ENCODE measurements at regions not wholly inside any gene's neighbourhood (a gene's known extent, or its start where the extent isn't known, plus 50 kb on each side); places are given as distances from the start of the nearest gene placed in this dataset.

DNA sequence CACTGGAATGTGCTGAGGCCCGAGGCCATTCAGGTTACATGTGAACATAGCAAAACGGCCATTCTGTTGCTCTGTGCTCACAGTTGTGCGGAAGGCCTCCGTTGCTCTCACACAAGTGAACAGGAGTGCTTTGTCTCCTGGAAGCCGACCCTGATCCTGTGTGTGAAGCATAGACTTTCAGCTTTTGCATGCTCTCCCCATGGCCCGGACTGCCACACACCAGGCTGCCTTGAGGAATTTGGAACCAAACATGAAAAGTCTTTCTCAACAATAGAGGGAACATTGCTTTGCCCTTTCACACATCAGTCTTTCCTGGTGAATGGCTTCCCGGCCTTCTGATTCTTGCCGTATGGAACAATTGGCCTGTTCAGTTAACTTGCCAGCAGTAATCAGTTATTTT lies 154.8 kb upstream of the LRIG1 start:
- Histone ChIP-seq H2AFZ (ENCODE audit: low read depth, low read length) (no peak overlapping the region), H3K9me3 (replicated peaks; ENCODE audit: control insufficient read depth, insufficient read depth, low read depth, low read length) (no peaks in the 10 kb centered on the region), H3K36me3 (ENCODE audit: control insufficient read depth, insufficient read depth, low read length) (no peaks in the 10 kb centered on the region), H3K9ac (ENCODE audit: insufficient read depth in 1 of 2, low read depth in 2 of 2, low read length in 2 of 2) (no peak overlapping the region), H3K27me3 (ENCODE audit: control insufficient read depth in 2 of 2, insufficient read depth in 2 of 2, low read length in 2 of 2) (peaks cover 0 to 10% of the 10 kb centered on the region in 2 experiments; a peak in 2 of 5 replicates), H3K27ac (ENCODE audit: extremely low read depth, low read depth, low read length) (no peak overlapping the region), H3K4me3 (no peak overlapping the region), H4K20me1 (replicated peaks; ENCODE audit: control insufficient read depth, insufficient read depth, low read length) (no peaks in the 10 kb centered on the region), H3K4me2 (ENCODE audit: insufficient read depth, low read length) (no peak overlapping the region), H3K79me2 (ENCODE audit: control insufficient read depth, insufficient read depth, low read length) (no peaks in the 10 kb centered on the region), H3K9me1 (ENCODE audit: control insufficient read depth, insufficient read depth, low read length) (no peaks in the 10 kb centered on the region), H3K4me1 (replicated peaks in 1 of 2; ENCODE audit: control insufficient read depth in 2 of 2, insufficient read depth in 2 of 2, low read length in 2 of 2) (no peaks in the 10 kb centered on the region)
- intact Hi-C loops (cut with micrococcal nuclease): no loop called here
- WGBS (ENCODE audit: insufficient coverage, low coverage, missing lambda C conversion rate): 1% methylated on average over 8 of the region's 8 CpGs
- no TSS peak for BruUV-seq (replicated peaks)
- FAIRE-seq (no peak), DNase-seq (ENCODE audit: extremely low read depth in 1 of 4, low spot score in 3 of 4) (no peak), ATAC-seq (no peak)
- in situ Hi-C loops (cut with MboI): no loop called here
- ChIA-PET POLR2A (no interaction called here), CTCF (ENCODE audit: low intra/inter-chr PET ratio) (no interaction called here)
- TF ChIP-seq, protein P1, sequence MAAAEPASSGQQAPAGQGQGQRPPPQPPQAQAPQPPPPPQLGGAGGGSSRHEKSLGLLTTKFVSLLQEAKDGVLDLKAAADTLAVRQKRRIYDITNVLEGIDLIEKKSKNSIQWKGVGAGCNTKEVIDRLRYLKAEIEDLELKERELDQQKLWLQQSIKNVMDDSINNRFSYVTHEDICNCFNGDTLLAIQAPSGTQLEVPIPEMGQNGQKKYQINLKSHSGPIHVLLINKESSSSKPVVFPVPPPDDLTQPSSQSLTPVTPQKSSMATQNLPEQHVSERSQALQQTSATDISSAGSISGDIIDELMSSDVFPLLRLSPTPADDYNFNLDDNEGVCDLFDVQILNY (CRISPR knock-in tag; IDR thresholded peaks at IDR 0.05): no peak
- TF ChIP-seq CBFB (CRISPR knock-in tag; IDR thresholded peaks at IDR 0.05) (no peak), XRCC3 (IDR thresholded peaks at IDR 0.05) (no peak), MYC (IDR thresholded peaks at IDR 0.05; ENCODE audit: low read depth, low read length) (no peak), MYC (CRISPR knock-in tag; IDR thresholded peaks at IDR 0.05; ENCODE audit: borderline replicate concordance, low read depth) (no peak), E2F8 (IDR thresholded peaks at IDR 0.05; ENCODE audit: low read depth, partially characterized antibody) (no peak), SP2 (IDR thresholded peaks at IDR 0.05; ENCODE audit: extremely low read depth, low read depth, low read length, poor library complexity, severe bottlenecking) (no peak), HMG20B (CRISPR knock-in tag; IDR thresholded peaks at IDR 0.05) (no peak), TCF7L2 (IDR thresholded peaks at IDR 0.05; ENCODE audit: low read depth, low read length) (no peak), CHCHD3 (CRISPR knock-in tag; IDR thresholded peaks at IDR 0.05) (no peak), GABPB1 (CRISPR knock-in tag; IDR thresholded peaks at IDR 0.05) (no peak), MXD1 (CRISPR knock-in tag; IDR thresholded peaks at IDR 0.05; ENCODE audit: borderline replicate concordance, poor library complexity, severe bottlenecking) (no peak), YBX1 (IDR thresholded peaks at IDR 0.05) (no peak), ZBTB1 (CRISPR knock-in tag; IDR thresholded peaks at IDR 0.05; ENCODE audit: borderline replicate concordance, low read depth) (no peak), NELFE (IDR thresholded peaks at IDR 0.05; ENCODE audit: insufficient read depth, insufficient read length) (no peak), JUND (IDR thresholded peaks at IDR 0.05; ENCODE audit: borderline replicate concordance, low read depth, low read length) (no peak), JUND (tag; IDR thresholded peaks at IDR 0.05; ENCODE audit: borderline replicate concordance, low read depth, low read length) (no peak), KLF13 (tag; IDR thresholded peaks at IDR 0.05; ENCODE audit: borderline replicate concordance, low read depth) (no peak)
- TF ChIP-seq, protein P2, sequence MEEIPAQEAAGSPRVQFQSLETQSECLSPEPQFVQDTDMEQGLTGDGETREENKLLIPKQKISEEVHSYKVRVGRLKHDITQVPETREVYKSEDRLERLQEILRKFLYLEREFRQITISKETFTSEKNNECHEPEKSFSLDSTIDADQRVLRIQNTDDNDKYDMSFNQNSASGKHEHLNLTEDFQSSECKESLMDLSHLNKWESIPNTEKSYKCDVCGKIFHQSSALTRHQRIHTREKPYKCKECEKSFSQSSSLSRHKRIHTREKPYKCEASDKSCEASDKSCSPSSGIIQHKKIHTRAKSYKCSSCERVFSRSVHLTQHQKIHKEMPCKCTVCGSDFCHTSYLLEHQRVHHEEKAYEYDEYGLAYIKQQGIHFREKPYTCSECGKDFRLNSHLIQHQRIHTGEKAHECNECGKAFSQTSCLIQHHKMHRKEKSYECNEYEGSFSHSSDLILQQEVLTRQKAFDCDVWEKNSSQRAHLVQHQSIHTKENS (CRISPR knock-in tag; IDR thresholded peaks at IDR 0.05): no peak
